NCI-H2227 (cell line): ENCODE measurements at regions not wholly inside any gene's neighbourhood (a gene's known extent, or its start where the extent isn't known, plus 50 kb on each side); places are given as distances from the start of the nearest gene placed in this dataset.
"Not testable (repeated sequence)": the region's sequence is repeated elsewhere in the genome, so short reads cannot be mapped to it uniquely, and the experiment has no call there.

Source experiments
- DNase-seq: peaks from one replicate; lab custom pipeline; 2025; ENCODE audit not compliant: unreplicated experiment; lab: John Stamatoyannopoulos, UW

GRCh38 chr7:15143936-15144335, 241.4 kb upstream of the DGKB start:
- no peak for DNase-seq

DNA sequence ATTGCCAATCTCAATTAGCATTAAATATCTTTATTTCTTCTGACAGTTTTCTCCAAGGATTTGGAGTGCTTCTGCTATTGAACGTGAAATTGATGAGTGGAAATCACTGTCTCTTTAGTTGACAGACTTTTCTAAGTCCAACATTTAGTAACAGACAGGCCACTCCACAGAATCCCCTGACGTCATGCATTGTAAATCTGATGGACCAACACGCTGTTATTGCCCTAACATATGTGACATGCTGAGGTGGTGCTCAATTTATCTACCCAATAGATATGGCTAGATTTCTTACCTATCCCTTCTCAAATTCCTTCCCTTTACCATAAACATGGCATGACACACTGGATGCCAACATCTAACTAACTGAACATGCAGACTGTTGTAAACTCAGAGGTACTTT, 240.6 kb upstream of the DGKB start:
- DNase-seq = no peak

DNA sequence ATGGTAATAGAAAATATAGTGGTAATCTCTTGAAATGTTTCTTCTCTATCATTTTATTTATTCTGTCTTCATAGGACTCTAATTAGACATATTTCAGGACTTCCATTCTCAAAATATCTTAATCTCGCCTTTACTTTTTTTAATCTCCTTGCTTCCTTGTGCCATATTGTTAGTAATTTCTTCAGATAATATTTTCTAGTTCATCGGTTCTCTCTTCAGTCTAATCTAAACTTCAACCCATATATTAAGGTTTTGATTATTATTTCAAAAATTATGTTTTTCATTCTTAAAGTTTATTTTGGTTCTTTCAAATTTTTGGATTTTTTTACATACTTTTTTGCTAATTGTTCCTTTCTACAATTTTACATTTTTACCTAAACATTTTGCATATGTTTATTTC, 237.9 kb upstream of the DGKB start:
- no peak for DNase-seq

DNA sequence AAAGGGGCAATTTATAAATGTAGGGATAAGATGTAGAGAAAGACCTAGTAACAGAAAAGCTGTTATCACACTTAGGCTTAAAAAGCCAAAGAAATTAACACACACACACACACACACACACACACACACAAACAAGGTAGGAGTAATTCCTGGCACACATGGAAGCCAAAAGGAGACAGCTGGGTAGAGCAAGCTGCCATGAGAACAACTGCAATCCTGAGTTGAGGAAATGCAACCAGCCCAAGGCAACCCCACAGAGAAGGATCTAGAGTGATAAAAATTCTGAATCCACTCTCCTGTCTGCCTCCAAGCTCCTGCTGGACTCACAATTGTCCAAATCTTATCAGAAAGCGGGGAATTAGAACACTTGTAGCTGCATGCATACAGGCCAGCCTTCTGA, 229.1 kb upstream of the DGKB start:
- DNase-seq = no peak

DNA sequence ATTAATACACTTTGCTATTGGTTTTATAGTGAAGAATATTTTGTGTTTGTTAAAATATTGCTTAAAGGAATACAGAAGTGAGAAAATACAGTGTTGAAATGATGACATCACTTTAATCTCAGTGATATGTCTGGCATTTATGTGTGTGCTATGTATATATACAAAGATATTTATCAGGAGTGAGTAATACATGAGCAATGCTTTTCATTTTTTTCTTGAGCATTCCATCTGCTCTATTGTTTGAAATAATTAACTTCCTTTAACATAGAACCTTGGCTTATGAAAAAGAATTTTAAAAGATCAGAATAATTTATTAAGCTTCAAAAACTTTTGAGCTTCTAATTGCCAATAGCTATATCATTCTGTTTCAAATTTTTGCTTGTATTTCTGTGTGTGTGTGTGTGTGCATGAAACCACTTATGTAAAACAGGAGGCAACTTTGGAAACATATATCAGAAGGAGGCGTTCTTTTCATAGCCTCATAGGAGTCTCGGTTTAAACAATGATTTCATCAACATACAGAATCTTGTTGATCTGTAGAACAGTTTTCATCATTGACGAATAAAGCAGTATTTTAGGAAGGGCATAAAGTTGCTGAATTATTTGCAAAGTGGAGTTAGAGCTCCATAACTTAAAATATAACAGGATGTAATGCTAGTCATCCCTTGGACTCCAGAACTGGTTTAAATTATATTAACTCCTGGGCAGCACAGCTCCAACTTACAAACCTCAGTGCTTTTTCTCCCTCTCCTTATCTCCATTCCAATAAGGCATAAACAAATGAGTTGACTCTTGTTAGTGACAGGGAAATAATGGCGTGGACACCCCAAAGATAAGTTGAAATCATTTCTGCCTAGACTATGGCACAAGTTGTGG, 228.4 kb upstream of the DGKB start:
- DNase-seq = no peak

GRCh38 chr7:15128716-15129115, 226.2 kb upstream of the DGKB start:
- DNase-seq = no peak

- DNase-seq = not testable (repeated sequence)
Measured at GRCh38 chr7:15126653-15127052, 224.1 kb upstream of the DGKB start.

DNA sequence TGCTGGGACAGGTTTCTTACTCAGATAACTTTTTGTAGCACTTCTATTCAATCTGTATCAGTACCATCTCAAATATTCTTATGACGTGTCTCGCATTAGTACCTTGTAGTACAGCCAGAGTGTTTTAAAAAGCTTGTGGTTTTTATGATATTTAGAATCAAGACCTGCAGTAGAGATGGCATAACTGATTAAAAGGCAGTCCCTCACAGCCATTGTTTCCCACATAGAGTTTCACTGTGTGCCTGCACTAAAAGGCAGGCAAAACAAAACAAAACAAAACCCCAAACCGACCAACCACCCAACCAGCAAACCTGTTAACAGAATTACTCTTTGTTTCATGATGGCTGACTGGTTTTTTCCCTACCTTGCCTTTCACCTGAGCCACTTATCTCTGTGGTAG, 221.3 kb upstream of the DGKB start:
- no peak for DNase-seq

- DNase-seq = no peak
Measured at GRCh38 chr7:15113752-15114151, 211.2 kb upstream of the DGKB start.

DNA sequence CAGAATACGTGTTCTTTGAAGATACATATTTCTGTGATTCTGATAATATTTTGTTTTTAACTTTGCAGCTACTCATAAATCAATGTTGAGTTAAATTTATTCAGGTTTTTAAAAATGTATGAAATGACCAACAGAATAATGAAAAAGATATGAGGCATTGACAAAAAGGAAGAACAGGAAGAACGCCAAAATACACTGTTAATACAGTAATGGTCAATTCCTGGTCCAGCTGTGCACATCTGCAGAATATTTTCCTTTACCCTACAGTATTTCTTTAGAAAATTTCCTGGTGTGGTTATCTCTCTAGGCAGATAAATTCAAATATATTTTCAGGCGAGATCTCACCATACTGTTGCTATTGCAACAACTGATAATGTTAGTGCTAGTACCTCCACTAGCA, 203.2 kb upstream of the DGKB start:
- no peak for DNase-seq

DNA sequence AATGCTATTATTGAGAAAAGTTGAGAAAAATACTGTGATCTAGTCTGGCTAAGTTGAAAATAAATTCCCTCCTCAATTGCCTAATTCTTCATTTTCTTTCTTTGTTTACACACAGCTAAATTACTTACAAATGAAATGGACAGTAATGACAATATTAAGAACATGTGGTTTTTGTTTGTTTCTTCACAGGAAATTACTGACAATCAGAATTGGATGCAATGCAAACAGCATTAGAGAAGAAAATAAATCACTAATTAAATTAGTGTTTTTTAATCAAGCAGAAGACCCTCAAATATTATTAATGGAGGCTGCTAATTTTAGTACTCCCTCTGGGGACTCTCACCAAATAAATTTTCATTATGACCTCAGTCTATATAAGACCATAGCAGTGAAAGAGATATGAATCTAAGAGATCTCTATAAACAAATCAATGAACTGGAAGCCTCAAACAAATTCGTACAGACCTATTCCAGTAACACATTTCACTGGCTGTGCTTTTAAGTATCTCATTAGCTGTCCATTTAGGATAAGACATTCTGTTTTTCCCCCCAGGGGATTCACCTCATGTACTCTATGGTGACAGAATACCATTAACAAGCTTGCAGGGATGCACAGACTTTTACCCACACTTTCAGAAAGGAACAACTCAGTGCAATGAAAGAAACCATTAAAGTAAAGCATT, 202.0 kb upstream of the DGKB start:
- DNase-seq = no peak

GRCh38 chr7:15099074-15099473, 196.5 kb upstream of the DGKB start:
- no peak for DNase-seq

DNA sequence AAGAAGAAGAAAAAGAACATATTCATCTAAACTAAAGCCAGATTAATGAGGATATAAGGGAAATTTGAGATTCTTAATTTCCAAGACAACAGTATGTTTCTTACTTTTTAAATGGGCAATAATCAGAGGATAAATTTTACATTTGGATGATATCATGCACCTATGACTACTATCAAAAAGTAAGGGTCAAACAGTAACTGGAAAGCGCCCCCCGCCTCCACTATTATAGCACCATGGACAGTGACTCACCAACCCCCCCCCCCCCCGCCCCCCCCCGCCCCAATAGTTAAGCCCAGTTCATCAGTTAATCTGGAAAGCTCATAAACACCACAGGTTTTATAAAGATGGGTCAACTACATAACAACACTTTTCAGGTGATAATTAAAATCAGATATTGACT, 194.3 kb upstream of the DGKB start:
- no peak for DNase-seq

- no peak for DNase-seq
Measured at GRCh38 chr7:15094989-15095388, 192.4 kb upstream of the DGKB start.

- no peak for DNase-seq
Measured at GRCh38 chr7:15087771-15088170, 185.2 kb upstream of the DGKB start.

- DNase-seq = no peak
Measured at GRCh38 chr7:15086862-15087261, 184.3 kb upstream of the DGKB start.

DNA sequence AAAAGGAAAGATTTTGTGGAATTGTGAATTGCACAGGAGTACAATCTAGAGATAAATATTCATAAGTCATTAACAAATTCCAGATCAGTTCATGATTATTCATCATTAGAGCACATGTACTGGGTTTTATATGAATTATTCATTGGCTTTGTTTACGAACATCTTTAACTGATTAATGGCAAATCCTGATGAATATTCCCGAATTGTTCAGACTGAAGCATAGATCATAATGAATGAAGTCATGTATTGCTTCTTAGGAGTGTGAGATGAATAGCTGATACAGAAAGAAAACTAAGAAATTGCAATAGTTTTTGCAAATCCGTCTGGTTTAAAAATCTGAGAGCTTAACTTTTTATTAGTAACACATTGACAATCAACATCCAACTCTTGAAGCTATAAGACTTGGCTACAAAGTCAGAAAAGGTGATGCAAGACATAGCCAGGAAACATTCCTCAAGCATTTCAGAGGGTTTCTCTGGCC, 183.6 kb upstream of the DGKB start:
- DNase-seq = no peak

GRCh38 chr7:15085366-15085765, 182.8 kb upstream of the DGKB start:
- no peak for DNase-seq

DNA sequence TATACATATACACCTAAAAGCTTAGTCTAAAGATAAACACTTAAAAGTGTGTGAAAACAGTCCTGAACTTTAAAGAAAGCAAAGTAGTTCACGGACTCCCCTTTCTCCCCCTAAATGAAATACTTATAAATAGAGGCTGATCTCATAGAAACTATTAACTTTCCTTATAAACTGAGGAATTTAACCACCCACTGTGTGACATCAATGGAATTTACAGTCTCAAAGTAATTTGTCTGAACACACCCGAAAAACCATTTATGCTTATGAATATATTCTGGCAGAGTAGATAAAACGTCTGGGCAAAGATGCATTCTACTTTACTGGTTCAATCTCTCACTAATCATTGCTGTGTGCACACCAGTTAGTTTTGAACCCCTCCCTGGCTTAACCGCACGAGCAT, 181.8 kb upstream of the DGKB start:
- DNase-seq = no peak

DNA sequence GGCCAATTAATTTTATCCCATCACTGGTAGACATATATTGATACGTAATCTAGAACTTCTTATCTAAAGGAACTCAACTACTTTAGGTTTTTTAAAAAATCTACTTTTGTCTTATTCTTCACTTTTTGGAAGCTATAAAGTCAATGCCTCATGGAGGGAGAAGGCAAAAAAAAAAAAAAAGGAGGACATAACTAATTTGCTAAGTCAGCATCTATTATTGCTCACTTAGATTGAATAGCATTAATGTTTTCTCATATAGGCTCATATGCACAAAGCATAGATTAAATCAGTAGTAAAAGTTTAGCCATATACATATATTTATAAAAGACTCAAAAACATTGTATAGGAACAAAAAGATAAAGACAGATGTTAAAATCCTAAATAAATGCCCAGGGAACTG, 179.3 kb upstream of the DGKB start:
- no peak for DNase-seq

DNA sequence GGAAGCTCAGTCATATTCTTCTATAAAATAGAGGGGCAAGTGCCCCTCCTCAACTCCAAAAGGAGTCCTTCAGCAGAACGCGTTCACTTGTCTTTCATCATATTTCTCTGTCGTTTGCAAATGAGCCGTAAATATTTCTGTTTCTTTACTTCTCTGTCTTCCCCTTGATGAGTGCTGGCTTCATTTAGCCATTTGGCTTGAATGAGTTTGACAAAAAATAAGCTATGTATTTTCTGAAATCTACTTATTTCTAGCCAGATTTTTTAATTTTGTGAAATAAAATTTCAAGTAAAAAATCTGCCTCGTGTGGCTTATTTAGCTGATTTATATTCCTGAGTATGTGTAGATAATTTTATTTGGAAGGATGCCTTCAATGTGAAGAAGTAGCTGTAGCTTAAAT, 170.8 kb upstream of the DGKB start:
- DNase-seq = no peak

GRCh38 chr7:15068324-15068723, 165.8 kb upstream of the DGKB start:
- no peak for DNase-seq
